Lung (tissue), 11 donors: ENCODE measurements at regions not wholly inside any gene's neighbourhood (a gene's known extent, or its start where the extent isn't known, plus 50 kb on each side); places are given as distances from the start of the nearest gene placed in this dataset.

Experiments
- ATAC-seq: fragments of 200-7000 bp; cut with Tn5 transposase; one replicate; pipeline ENCODE4 v1.9.1; 2020; ENCODE audit warnings: moderate number of reproducible peaks; ENCODE audit not compliant: insufficient read depth, low FRiP score
- DNase-seq, 3 donors: peaks; one replicate each; pipeline ENCODE4 v3.0.0-alpha.2; 2013 to 2017
- H3K27ac ChIP-seq, 2 donors: one replicate each; pipeline ENCODE4 v1.5.1; 2013; ENCODE audit warnings: mild to moderate bottlenecking in 2 of 2, moderate library complexity in 2 of 2, control low read depth in 1 of 2, inconsistent platforms in 1 of 2, low read depth in 1 of 2, low read length in 1 of 2
- H3K27me3 ChIP-seq, 3 donors: one replicate each; pipeline ENCODE4 v1.5.1; 2013; ENCODE audit warnings: low read length in 2 of 3; ENCODE audit not compliant: control insufficient read depth in 3 of 3, insufficient read depth in 3 of 3
- H3K36me3 ChIP-seq, 4 donors: one replicate each; pipeline ENCODE4 v1.5.1; 2013; ENCODE audit warnings: low read length in 4 of 4, mild to moderate bottlenecking in 1 of 4, moderate library complexity in 1 of 4; ENCODE audit not compliant: control insufficient read depth in 4 of 4, insufficient read depth in 4 of 4
- H3K4me1 ChIP-seq, 5 donors: one replicate each; pipeline ENCODE4 v1.5.1; 2013; ENCODE audit warnings: low read length in 5 of 5, mild to moderate bottlenecking in 2 of 5, moderate library complexity in 1 of 5; ENCODE audit not compliant: control insufficient read depth in 5 of 5, insufficient read depth in 5 of 5
- H3K4me3 ChIP-seq: one replicate; pipeline ENCODE4 v1.5.1; 2013; ENCODE audit warnings: mild to moderate bottlenecking, control low read depth, moderate library complexity
- H3K9ac ChIP-seq, 2 donors: one replicate each; pipeline ENCODE4 v1.5.1; 2013; ENCODE audit warnings: low read length in 2 of 2, control low read depth in 1 of 2; ENCODE audit not compliant: insufficient read depth in 1 of 2
- H3K9me3 ChIP-seq, 4 donors: one replicate each; pipeline ENCODE4 v1.5.1; 2013; ENCODE audit warnings: low read length in 3 of 4, mild to moderate bottlenecking in 1 of 4, moderate library complexity in 1 of 4; ENCODE audit not compliant: control insufficient read depth in 4 of 4, insufficient read depth in 3 of 4
- CTCF ChIP-seq: IDR thresholded peaks from 2 replicates; pipeline ENCODE4 v1.5.1; 2012; ENCODE audit warnings: mild to moderate bottlenecking; ENCODE audit errors: control extremely low read depth, extremely low read depth
- WGBS, 2 donors: extraction: QIAGEN DNeasy Blood & Tissue Kit; methylation state at CpG; one replicate each; pipeline ENCODE4 v1.1.7; 2013; 5-methylcytosine and 5-hydroxymethylcytosine counted together
- donor health status: control.
- donor health status: control.
- donor health status: Bipolar disorder and iron deficiency.
- donor health status: healthy.
- donor health status: DM: yes; HTN: yes; CAD: no.

- H3K4me1 ChIP-seq = no peaks in the 10 kb centered on the region
- TF ChIP-seq CTCF = no peak
- H3K27me3 ChIP-seq = no peaks in the 10 kb centered on the region
- no peaks in the 10 kb centered on the region for H3K9me3 ChIP-seq
- H3K4me3 ChIP-seq = no peak overlapping the region
- WGBS, 2 donors = 90 to 91% methylated on average over 7 of the region's 7 CpGs
- DNase-seq = no peak
- ATAC-seq = no peak
- H3K36me3 ChIP-seq = no peaks in the 10 kb centered on the region
- H3K27ac ChIP-seq = no peak overlapping the region
- no peak overlapping the region for H3K9ac ChIP-seq
Observed at GRCh38 chr7:131613909-131614308, 57.5 kb upstream of the PODXL start.

- no peak overlapping the region for H3K9ac ChIP-seq
- WGBS, 2 donors = 89 to 94% methylated on average over 5 of the region's 5 CpGs
- H3K4me1 ChIP-seq = peaks cover 0 to 15% (median 2%) of the 10 kb centered on the region in 5 donors
- no peaks in the 10 kb centered on the region for H3K36me3 ChIP-seq
- H3K9me3 ChIP-seq = peaks cover 0 to 2% (median 0%) of the 10 kb centered on the region in 4 donors
- no peak overlapping the region for H3K27ac ChIP-seq
- DNase-seq (no peak), ATAC-seq (no peak)
- peaks cover 0 to 2% (median 0%) of the 10 kb centered on the region in 3 donors for H3K27me3 ChIP-seq
- TF ChIP-seq CTCF = no peak
- no peak overlapping the region for H3K4me3 ChIP-seq
Observed at GRCh38 chr7:131610007-131610406, 53.6 kb upstream of the PODXL start.

GRCh38 chr7:131608116-131608500 is 51.7 kb upstream of the PODXL start:
- ATAC-seq (no peak), DNase-seq (no peak)
- Histone ChIP-seq H3K9ac (no peak overlapping the region), H3K36me3 (no peaks in the 10 kb centered on the region), H3K27ac (no peak overlapping the region), H3K9me3 (peaks cover 0 to 2% (median 0%) of the 10 kb centered on the region in 4 donors), H3K27me3 (peaks cover 0 to 5% (median 0%) of the 10 kb centered on the region in 3 donors), H3K4me1 (peaks cover 0 to 15% (median 2%) of the 10 kb centered on the region in 5 donors), H3K4me3 (no peak overlapping the region)
- 49 to 59% methylated on average over 5 of the region's 5 CpGs for WGBS, 2 donors
- no peak for TF ChIP-seq CTCF
